A549 (cell line): ENCODE measurements at regions not wholly inside any gene's neighbourhood (a gene's known extent, or its start where the extent isn't known, plus 50 kb on each side); places are given as distances from the start of the nearest gene placed in this dataset.

Experiments
- CTCF ChIP-seq: fragments of >200 bp; sonication (Bioruptor Twin); formaldehyde crosslinking; IDR thresholded peaks from 3 replicates; pipeline ENCODE4 v1.5.1; 2016
- POLR2A ChIP-seq: IDR thresholded peaks from 2 replicates; pipeline ENCODE4 v1.6.1; 2012; ENCODE audit warnings: mild to moderate bottlenecking, low read length
- REST ChIP-seq: fragments of 200-600 bp; sonication (generic); IDR thresholded peaks from 2 replicates; pipeline ENCODE4 v1.6.1; 2016; ENCODE audit warnings: antibody characterized with exemption, mild to moderate bottlenecking, moderate library complexity

- no peak for TF ChIP-seq CTCF
- no peak for TF ChIP-seq REST
- TF ChIP-seq POLR2A = no peak
Measured at GRCh38 chr14:76664790-76665189, 96.5 kb upstream of the VASH1 start.
